Suprapubic skin (tissue), 4 donors: ENCODE measurements at regions not wholly inside any gene's neighbourhood (a gene's known extent, or its start where the extent isn't known, plus 50 kb on each side); places are given as distances from the start of the nearest gene placed in this dataset.

ENCODE experiments used
- DNase-seq, 2 donors: peaks; one replicate each; pipeline ENCODE4 v3.0.0-alpha.2; 2019; ENCODE audit warnings: low spot score in 2 of 2
- H3K27ac ChIP-seq: fragments of 200-600 bp; sonication (generic); one replicate; pipeline ENCODE4 v1.5.1; 2019
- H3K27me3 ChIP-seq: fragments of 200-600 bp; sonication (generic); one replicate; pipeline ENCODE4 v1.5.1; 2019
- H3K36me3 ChIP-seq: fragments of 200-600 bp; sonication (generic); one replicate; pipeline ENCODE4 v1.5.1; 2019
- H3K4me1 ChIP-seq: fragments of 200-600 bp; sonication (generic); one replicate; pipeline ENCODE4 v1.5.1; 2019
- H3K4me3 ChIP-seq: fragments of 200-600 bp; sonication (generic); one replicate; pipeline ENCODE4 v1.5.1; 2019; ENCODE audit warnings: mild to moderate bottlenecking
- H3K9me3 ChIP-seq: fragments of 200-600 bp; sonication (generic); one replicate; pipeline ENCODE4 v1.5.1; 2019
- CTCF ChIP-seq, 2 donors: fragments of 200-600 bp in 1 of 2; fragments of 450-650 bp in 1 of 2; sonication (generic) in 1 of 2; IDR thresholded peaks; one replicate each; pipeline ENCODE4 v1.5.1; 2016 to 2019; ENCODE audit warnings: antibody characterized with exemption in 2 of 2, mild to moderate bottlenecking in 1 of 2, moderate library complexity in 1 of 2
- EP300 ChIP-seq: sonication (generic); formaldehyde crosslinking; IDR thresholded peaks from one replicate; pipeline ENCODE4 v1.6.1; 2017; ENCODE audit warnings: antibody characterized with exemption
- POLR2A ChIP-seq, 2 donors: fragments of 450-650 bp; IDR thresholded peaks; one replicate each; pipeline ENCODE4 v1.6.1; 2017; ENCODE audit warnings: antibody characterized with exemption in 2 of 2, mild to moderate bottlenecking in 2 of 2, moderate library complexity in 2 of 2
- POLR2AphosphoS5 ChIP-seq, 3 donors: sonication (generic); formaldehyde crosslinking; IDR thresholded peaks; one replicate each; pipeline ENCODE4 v1.6.1; 2017; ENCODE audit warnings: antibody characterized with exemption in 3 of 3
- WGBS: methylation state at CpG from one replicate; pipeline ENCODE4 v1.1.5; 2018; 5-methylcytosine and 5-hydroxymethylcytosine counted together

GRCh38 chr3:159123877-159124276, 322.0 kb downstream of the MFSD1 start:
- TF ChIP-seq CTCF (IDR thresholded peaks at IDR 0.05) (no peak), POLR2AphosphoS5 (IDR thresholded peaks at IDR 0.05) (no peak), EP300 (no peak), POLR2A (IDR thresholded peaks at IDR 0.05) (no peak)
- Histone ChIP-seq H3K36me3 (no peaks in the 10 kb centered on the region), H3K27ac (no peak overlapping the region), H3K4me3 (no peak overlapping the region), H3K9me3 (no peaks in the 10 kb centered on the region), H3K27me3 (no peaks in the 10 kb centered on the region), H3K4me1 (no peaks in the 10 kb centered on the region)
- no peak for DNase-seq
- WGBS: 89% methylated on average over 1 of the region's 1 CpG

GRCh38 chr3:159126261-159127020, 324.6 kb downstream of the MFSD1 start:
- no peaks in the 10 kb centered on the region for H3K27me3 ChIP-seq
- H3K4me3 ChIP-seq: no peak overlapping the region
- H3K9me3 ChIP-seq: no peaks in the 10 kb centered on the region
- no peak overlapping the region for H3K27ac ChIP-seq
- no peak for TF ChIP-seq EP300
- TF ChIP-seq POLR2A (IDR thresholded peaks at IDR 0.05): no peak
- TF ChIP-seq POLR2AphosphoS5 (IDR thresholded peaks at IDR 0.05): no peak
- TF ChIP-seq CTCF (IDR thresholded peaks at IDR 0.05): no peak
- DNase-seq: no peak
- no peaks in the 10 kb centered on the region for H3K4me1 ChIP-seq
- H3K36me3 ChIP-seq: no peaks in the 10 kb centered on the region
- 80% methylated on average over 5 of the region's 5 CpGs for WGBS

- H3K27ac ChIP-seq: no peak overlapping the region
- H3K27me3 ChIP-seq: no peaks in the 10 kb centered on the region
- no peak for TF ChIP-seq CTCF (IDR thresholded peaks at IDR 0.05)
- no peak for TF ChIP-seq POLR2A (IDR thresholded peaks at IDR 0.05)
- no peak for TF ChIP-seq POLR2AphosphoS5 (IDR thresholded peaks at IDR 0.05)
- no peak for TF ChIP-seq EP300
- no peaks in the 10 kb centered on the region for H3K9me3 ChIP-seq
- H3K4me3 ChIP-seq: no peak overlapping the region
- no peaks in the 10 kb centered on the region for H3K4me1 ChIP-seq
- no peak for DNase-seq
- no peaks in the 10 kb centered on the region for H3K36me3 ChIP-seq
These were observed 325.2 kb downstream of the MFSD1 start for GRCh38 chr3:159127021-159127392.

GRCh38 chr3:159128628-159129027, 326.8 kb downstream of the MFSD1 start:
- 61% methylated on average over 3 of the region's 3 CpGs for WGBS
- no peaks in the 10 kb centered on the region for H3K4me1 ChIP-seq

GRCh38 chr3:159130108-159130507, 328.3 kb downstream of the MFSD1 start:
- no peaks in the 10 kb centered on the region for H3K27me3 ChIP-seq
- no peak overlapping the region for H3K4me3 ChIP-seq
- no peaks in the 10 kb centered on the region for H3K36me3 ChIP-seq
- WGBS: 12% methylated on average over 1 of the region's 1 CpG
- DNase-seq: no peak
- no peaks in the 10 kb centered on the region for H3K9me3 ChIP-seq
- H3K27ac ChIP-seq: no peak overlapping the region
- TF ChIP-seq CTCF (IDR thresholded peaks at IDR 0.05): no peak
- H3K4me1 ChIP-seq: no peaks in the 10 kb centered on the region

More at GRCh38 chr3:159128628-159129027, 326.8 kb downstream of the MFSD1 start:
- no peaks in the 10 kb centered on the region for H3K9me3 ChIP-seq
- no peak for DNase-seq
- no peak overlapping the region for H3K27ac ChIP-seq
- H3K4me3 ChIP-seq: no peak overlapping the region
- no peaks in the 10 kb centered on the region for H3K27me3 ChIP-seq
- TF ChIP-seq POLR2A (IDR thresholded peaks at IDR 0.05) (no peak), POLR2AphosphoS5 (IDR thresholded peaks at IDR 0.05) (no peak), EP300 (no peak), CTCF (IDR thresholded peaks at IDR 0.05) (no peak)
- no peaks in the 10 kb centered on the region for H3K36me3 ChIP-seq
